HG03442 (cell line): ENCODE measurements at regions not wholly inside any gene's neighbourhood (a gene's known extent, or its start where the extent isn't known, plus 50 kb on each side); places are given as distances from the start of the nearest gene placed in this dataset.
"Not testable (repeated sequence)": the region's sequence is repeated elsewhere in the genome, so short reads cannot be mapped to it uniquely, and the experiment has no call there.

Source experiments
- ATAC-seq: cut with Tn5 transposase; IDR thresholded peaks from one replicate; pipeline ENCODE4 v1.9.1; 2021; ENCODE audit warnings: mild to moderate bottlenecking, moderate library complexity; ENCODE audit not compliant: unreplicated experiment

DNA sequence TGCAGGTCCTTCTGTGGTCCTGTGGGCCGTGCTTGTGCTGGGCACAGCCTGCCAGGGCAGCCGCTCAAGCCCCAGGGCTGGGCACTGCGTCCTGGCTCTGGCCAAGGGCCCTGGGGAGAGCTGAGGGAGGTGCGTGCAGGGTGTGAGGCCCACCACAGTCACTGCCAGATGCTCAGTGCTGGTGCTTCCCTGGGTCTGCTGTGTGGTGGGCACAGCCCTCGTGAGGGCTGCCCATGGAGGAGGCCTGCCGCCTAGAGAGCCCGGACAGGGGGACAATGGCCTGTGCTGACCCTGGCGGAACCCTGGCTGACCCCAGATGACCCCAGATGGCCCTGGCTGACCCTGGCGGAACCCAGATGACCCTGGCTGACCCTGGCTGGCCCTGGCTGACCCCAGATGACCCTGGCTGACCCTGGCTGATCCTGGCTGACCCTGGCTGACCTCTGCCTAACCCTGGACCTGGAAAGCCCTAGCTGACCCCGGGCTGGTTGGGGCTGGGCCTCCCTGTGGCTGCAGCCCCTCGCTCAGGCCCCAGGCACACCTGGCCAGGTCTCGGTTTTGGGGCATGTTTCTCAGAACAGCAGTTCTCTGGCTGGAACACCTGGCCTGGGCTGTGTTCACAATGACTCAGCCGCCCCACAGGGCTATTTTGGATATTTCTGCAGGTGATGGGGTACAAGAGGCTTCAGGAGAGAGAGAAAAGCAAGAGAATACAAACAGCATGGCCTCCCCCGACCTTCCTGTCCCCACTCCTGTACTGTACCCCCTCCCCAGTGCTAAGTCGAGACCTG, 55.4 kb downstream of the TMEM121 start:
- no peak for ATAC-seq

DNA sequence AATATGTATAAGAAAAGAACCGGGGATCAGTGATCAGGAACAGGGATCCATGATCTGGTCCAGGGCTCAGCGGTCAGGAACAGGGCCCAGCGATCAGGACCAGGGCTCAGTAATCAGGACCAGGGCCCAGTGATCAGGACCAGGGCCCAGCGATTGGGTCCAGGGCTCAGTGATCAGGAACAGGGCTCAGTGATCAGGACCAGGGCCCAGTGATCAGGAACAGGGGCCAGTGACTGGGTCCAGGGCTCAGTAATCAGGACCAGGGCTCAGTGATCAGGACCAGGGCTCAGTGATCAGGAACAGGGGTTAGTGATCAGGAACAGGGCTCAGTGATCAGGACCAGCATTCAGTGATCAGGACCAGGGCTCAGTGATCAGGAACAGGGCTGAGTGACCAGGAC, 56.3 kb downstream of the TMEM121 start:
- ATAC-seq = no peak

DNA sequence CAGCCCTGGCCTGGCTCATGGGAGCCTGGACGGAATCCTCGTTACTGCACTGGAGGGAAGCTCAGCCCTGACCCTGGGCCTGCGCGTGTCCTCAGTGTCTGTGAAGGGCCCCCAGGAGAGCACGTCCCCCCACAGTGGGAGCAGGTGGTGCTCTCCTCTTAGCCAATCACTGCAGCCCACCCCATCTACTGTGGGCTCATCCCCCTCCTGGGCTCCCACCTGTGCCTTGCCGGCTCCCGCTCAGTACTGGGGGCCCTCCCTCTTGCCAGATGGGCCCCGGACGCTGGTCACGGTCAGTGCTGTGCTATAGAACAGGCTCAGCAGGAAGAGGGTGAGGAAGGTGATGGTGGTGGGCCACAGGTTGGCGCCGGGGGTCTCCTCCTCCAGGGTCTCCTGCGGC, 57.5 kb downstream of the TMEM121 start:
- ATAC-seq = not testable (repeated sequence)

DNA sequence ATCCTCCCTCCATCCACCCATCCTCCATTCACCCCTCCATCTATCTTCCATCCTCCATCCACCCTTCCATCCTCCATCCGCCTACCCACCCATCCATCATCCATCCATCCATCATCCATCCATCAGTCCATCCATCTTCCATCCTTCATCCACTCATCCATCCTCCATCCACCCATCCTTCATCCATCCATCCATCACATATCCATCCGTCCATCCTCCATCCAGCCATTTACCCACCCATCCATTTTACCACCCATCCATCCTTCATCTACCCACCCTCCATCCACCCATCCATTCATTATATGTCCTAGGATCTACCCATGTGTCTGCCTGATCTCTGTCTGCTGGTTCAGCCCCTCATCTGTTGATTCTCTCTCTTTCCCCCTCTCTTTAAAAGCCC, 58.9 kb downstream of the TMEM121 start:
- ATAC-seq = not testable (repeated sequence)

DNA sequence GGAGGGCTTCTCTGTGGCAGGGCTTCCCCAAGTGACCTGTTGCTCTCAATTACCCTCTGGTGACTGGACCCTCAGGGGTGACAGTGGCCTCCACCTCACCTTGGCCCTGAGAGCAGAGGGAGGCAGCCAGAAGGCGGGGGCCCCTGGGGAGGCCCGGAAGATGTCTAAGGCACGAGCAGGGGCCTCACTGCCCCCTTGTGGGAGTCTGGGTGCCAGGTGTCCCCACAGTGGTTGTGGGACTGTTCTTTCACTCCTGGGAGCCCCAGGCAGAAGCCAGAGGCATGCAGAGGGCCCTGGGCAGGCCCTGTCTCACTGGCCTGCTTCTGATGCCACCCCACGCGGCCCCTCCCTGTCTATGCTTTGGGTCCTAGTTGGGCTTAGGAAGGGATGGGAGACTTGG, 59.3 kb downstream of the TMEM121 start:
- not testable (repeated sequence) for ATAC-seq

DNA sequence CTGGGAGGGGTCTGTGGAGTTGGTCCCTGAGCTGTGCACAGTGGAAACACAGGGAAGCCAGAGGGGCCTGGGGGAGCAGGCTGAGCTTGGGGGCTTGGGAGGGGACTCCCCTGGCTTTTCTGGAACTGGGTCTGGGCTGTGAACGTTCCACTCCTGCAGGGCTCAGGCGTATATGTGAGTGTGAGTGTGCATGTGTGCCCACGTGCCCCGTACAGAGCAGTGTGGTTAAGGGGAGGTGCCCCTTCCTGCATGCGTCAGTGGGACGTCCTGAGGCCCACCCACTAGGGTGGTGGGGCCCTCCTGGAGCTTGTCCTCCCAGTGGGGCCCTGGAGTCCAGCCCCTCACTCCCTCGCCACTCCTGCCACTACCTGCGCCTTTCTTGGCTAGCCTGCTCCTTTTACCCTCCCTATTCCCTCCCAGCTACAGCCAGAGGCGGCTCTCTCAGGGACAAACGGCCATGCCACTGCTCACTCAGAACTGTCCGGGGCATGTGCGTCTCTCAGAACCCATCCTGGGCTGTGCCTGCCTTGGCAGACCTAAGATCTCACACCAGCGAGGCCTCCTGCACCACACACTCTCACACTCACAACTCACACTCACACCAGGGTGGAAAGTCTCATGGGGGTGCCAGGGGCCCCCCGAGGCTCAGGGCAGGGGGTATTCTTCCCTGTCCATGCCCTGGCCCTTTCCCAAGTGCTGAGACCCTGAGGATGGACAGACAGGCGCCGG, 59.9 kb downstream of the TMEM121 start:
- ATAC-seq = not testable (repeated sequence)

DNA sequence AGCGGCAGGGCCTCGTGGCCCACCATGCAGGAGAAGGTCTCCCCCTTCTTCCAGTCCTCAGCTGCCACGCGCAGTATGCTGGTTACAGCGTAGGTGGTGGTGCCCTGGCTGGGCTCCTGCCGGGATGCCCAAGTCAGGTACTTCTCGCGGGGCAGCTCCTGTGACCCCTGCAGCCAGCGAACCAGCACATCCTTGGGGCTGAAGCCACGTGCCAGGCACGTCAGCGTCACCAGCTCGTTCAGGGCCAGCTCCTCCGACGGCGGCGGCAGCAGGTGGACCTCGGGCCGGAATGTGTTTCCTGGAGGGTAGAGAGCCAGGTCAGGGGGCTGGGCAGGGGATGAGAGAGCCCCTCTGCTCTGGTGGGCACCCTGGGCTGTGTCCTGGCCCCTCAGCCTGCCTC, 60.7 kb downstream of the TMEM121 start:
- not testable (repeated sequence) for ATAC-seq

DNA sequence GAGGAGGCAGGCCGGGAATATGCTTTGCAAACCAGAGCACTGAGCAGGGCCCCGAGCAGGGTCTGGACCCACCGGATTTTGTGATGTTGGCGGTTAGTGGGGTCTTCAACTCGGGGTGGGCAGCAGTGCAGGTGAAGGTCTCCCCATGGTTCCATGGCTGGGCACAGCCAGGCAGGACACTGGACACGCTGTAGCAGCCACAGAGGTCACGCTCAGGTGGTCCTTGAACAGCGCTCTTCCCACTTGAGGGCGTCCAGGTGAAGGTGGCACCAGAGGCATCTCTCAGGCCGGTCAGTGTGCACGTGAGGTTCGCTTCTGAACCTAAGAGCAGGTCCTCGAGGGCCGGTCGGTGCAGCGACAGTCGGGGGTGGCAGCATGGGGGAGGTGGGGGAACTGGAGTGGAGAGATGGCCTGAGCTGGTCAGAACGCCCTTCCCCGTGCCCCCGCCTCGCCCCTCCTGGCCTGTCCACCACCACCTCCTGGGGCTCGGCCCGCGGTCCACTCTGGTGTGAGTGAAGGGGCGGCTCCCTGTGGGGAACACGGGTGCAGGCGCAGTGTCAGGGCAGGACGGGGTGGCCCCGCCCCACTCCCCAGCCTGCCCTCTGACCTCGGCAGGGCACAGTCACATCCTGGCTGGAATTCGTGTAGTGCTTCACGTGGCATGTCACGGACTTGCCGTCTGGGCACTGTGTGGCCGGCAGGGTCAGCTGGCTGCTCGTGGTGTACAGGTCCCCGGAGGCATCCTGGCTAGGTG, 61.3 kb downstream of the TMEM121 start:
- not testable (repeated sequence) for ATAC-seq

DNA sequence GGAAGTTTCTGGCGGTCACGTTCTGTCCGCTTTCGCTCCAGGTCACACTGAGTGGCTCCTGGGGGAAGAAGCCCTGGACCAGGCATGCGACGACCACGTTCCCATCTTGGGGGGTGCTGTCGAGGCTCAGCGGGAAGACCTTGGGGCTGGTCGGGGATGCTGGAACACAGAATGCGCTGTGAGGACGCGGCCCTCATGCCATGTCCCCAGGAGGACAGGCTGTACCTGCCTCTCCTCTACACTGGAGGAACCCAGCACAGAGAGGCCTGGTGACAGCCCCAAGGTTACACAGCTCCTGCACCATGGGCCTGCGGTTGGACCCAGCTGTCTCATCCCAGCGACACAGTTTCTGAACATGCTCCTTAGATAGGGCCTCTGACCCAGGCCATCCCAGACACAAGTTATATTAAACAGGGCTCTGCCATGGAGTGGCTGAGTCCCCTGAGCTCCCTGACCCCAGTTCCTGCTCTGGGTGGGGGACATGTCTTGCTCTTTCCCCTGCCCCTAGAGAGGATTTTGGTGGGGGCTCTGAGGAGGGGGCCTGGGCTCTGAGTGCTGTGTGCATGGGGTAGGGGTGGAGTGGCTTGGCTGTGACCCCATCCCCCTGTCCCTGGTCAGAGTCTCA, 62.0 kb downstream of the TMEM121 start:
- no peak for ATAC-seq

DNA sequence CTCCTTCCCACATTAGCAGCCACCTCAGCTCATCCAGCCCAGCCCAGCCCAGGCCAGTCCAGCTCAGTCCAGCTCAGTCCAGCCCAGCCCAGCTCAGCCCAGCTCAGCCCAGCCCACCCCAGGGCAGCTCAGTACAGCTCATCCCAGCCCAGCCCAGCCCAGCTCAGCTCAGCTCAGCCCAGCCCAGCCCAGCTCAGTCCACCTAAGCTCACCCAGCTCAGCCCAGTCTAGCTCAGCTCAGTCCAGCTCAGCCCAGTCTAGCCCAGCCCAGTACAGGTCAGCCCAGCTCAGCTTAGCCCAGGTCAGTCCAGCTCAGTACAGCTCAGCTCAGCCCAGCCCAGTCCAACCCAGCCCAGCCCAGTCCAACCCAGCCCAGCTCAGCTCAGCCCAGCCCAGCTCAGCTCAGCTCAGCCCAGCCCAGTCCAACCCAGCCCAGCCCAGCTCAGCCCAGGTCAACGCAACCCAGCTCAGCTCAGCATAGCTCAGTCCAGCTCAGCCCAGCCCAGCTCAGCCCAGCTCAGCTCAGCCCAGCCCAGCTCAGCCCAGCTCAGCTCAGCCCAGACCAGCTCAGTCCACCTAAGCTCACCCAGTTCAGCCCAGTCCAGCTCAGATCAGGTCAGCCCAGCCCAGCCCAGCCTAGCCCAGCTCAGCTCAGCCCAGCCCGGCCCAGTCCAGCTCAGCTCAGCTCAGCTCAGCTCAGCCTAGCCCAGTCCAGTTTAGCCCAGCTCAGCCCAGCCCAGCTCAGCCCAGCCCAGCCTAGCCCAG, 63.0 kb downstream of the TMEM121 start:
- no peak for ATAC-seq

DNA sequence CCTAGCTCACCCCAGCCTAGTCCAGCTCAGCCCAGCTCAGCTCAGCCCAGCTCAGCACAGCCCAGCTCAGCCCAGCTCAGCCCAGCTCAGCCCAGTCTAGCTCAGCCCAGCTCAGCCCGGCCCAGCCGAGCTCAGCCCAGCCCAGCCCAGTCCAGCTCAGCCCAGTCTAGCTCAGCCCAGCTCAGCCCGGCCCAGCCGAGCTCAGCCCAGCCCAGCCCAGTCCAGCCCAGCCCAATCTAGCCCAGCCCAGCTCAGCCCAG, 63.5 kb downstream of the TMEM121 start:
- not testable (repeated sequence) for ATAC-seq

DNA sequence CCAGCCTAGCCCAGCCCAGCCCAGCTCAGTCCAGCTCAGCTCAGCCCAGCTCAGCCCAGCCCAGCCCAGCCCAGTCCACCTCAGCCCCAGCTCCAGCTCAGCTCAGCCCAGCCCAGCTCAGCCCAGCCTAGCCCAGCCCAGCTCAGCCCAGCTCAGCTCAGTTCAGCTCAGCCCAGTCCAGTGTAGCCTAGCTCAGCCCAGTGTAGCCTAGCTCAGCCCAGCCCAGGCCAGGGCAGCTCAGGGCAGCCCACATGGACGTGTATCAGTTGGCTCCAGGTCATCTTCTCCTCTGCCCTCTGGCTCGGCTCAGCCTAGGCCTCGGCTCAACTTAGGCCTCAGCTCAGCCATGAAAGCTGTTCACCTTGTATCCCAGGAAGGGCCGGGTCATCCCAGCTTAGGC, 64.7 kb downstream of the TMEM121 start:
- ATAC-seq = no peak

DNA sequence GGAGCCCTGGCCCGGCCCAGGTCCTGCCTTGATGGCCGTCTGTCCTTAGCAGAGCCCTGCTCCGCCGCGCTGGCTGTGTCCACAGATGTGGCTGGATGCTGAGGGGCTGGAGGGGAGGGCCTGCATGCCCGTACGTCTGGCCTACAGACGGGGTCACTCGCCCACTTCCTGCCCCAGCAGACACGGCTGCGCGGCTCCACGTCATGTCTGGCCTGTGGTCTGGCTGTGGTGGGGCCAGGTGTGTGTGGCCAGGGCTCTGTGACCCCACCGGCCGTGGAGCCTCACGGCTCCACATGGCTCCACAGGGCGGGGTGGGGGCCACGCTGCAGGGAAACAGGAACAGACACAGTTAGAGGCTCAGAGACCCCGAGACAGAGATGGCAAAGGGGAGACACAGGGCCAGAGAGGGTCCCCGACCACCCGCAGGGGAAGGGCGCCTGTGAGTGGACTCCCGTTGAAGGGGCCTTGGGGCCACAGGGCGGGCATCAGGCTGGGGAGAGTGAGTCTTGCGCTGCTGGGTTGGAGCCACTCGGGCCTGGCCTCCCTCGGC, 65.5 kb downstream of the TMEM121 start:
- ATAC-seq = not testable (repeated sequence)

DNA sequence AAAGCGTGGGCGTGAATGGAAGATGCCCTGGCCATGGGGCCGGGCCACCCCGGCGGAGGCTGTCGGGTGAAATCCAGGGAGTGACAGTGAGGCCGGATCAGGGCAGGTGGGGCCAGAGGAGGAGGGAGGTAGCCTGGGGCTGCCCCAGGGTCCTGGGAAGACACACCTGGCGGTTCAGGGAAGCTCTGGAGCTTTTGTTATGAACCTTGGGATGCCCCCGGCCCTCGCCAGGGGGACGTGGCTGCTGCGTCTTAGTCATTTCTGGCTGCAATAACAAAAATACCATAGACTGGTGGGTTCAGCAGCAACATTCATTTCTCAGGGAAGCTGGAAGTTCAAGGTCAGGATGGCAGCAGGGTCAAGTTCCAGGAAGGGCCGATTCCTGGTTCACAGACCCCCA, 66.3 kb downstream of the TMEM121 start:
- not testable (repeated sequence) for ATAC-seq

DNA sequence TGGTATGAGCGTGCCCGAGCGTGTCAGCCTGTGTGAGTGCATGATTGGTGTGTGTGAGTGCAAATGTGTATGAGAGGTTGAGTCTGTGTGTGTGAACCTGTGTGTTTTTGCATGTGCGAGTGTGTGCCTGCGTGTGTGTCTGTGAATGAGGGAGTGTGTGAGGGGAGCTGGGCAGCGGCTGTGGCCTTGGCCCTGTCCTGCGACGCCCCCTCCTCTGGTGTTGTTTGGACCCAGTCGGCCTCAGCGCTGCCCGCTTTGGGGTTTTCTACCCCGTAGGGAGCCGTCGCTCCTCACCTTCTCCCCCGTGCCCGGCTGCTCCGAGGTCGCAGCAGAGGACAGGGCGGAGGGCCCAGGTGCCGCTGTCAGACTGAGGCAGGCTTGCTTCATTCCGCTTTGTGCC, 69.0 kb downstream of the TMEM121 start:
- not testable (repeated sequence) for ATAC-seq

DNA sequence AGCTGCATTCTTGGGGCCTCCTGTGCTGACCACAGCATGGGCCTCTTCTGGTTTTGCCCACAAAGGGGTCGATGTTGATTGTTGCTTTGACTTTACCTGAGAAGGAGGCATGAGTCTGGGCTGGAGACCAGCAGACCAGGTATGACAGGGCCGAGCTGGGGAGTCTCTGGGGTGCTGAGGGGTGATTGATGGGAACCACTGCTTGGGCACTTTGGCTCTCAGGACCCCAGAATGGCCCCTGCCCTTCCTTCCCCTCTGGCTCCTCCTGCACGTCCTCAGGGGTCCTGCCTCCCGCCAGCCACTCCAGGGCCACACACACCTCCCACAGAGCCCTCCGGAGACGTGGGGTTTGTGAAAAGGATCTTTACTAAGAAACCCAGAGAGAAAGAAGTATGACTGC, 70.0 kb downstream of the TMEM121 start:
- not testable (repeated sequence) for ATAC-seq

DNA sequence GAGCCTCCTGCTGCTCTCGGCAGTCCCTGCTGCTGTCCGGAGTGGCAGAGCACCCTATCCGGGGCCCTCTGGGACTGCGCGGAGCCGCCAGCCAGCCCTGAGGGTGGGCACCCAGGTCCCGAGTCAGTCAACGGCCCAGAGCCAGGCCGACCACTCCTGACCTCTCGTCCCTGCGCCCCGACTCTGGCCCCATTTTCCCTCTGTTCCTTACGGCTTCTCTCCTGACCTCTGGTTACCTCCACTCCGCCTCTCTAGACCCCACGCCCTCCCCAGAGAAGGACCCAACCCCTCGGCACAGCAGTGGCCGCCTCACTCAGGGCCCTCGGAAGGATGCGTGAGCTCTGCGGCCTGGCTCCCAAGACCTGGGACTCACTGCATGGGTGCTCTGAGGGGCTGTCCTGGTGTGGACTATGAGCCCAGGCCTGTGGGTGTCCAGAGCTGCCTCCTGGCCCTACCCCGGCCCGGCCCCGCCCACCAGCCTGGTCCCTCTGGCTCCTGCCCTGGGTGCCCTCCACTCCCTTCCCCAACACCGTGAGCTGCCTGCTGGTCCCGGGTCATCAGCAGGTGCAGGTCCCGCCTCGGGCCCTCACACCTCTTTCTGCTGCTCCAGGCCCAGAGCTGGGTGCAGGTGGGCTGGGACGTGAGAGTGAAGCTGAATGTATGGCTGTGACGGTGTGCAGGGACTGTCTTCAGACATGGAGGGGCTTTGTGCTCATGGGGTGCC, 71.8 kb downstream of the TMEM121 start:
- ATAC-seq = not testable (repeated sequence)

DNA sequence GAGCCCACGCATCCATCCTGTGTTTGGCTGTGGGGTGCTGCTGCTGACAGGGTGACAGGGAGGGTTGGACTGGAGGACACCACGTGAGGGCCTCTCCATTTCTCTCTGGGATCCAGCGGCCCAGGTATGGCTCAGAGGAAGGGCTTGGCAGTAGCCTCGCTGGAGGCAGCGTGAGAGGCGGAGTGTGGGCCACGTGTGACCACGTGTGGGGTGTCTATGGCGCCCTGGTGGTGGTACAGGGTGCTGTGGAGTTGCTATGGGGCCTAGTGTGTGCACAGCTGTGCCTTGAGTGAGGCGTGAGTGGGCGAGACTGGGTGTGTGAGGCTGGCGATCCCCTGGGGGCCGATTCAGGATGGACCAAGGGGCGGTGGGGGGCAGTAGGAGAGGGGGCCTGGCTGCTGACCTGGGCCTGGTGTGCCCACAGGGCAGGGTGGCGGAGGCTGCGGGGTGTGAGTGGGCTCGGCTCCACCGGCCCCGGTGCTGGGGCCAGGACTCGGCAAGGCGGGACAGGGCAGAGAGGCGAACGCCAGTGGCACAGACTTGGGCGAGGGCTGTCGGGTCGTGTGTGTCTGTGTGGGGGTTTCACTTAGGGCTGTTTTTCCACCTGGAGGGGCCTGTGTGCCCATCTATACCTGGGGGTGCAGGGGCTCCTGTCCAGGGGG, 72.7 kb downstream of the TMEM121 start:
- ATAC-seq = not testable (repeated sequence)
